ENCODE measurements at regions not wholly inside any gene's neighbourhood (a gene's known extent, or its start where the extent isn't known, plus 50 kb on each side); places are given as distances from the start of the nearest gene placed in this dataset.

- DNase-seq (ENCODE audit: low read depth) (no peak), FAIRE-seq (no peak)
- Histone ChIP-seq H3K4me1 (ENCODE audit: insufficient read depth, low read length) (no peaks in the 10 kb centered on the region), H3K79me2 (ENCODE audit: insufficient read depth, low read length) (no peaks in the 10 kb centered on the region), H3K4me2 (ENCODE audit: low read length) (no peak overlapping the region), H2AFZ (ENCODE audit: low read depth, low read length) (no peak overlapping the region), H3K27ac (ENCODE audit: low read depth, low read length) (no peak overlapping the region), H3K36me3 (ENCODE audit: insufficient read depth, low read length) (no peaks in the 10 kb centered on the region), H4K20me1 (ENCODE audit: insufficient read depth, low read length) (no peaks in the 10 kb centered on the region), H3K4me3 (ENCODE audit: insufficient read depth, low read depth, low read length) (no peak overlapping the region), H3K9ac (ENCODE audit: low read length) (no peak overlapping the region), H3K9me3 (ENCODE audit: insufficient read depth, low read depth, low read length) (no peaks in the 10 kb centered on the region), H3K27me3 (ENCODE audit: insufficient read depth, low read length) (peaks cover 3% of the 10 kb centered on the region)
- Mint-ChIP-seq H3K9me3 (ENCODE audit: unreplicated experiment) (no peaks in the 10 kb centered on the region), H3K4me1 (ENCODE audit: low read depth, unreplicated experiment) (peaks cover 17% of the 10 kb centered on the region), H3K4me3 (ENCODE audit: unreplicated experiment) (no peak overlapping the region), H3K36me3 (ENCODE audit: low read depth, unreplicated experiment) (no peaks in the 10 kb centered on the region), H3K27ac (ENCODE audit: unreplicated experiment) (no peak overlapping the region), H3K27me3 (ENCODE audit: low read depth, unreplicated experiment) (no peaks in the 10 kb centered on the region)
- TF ChIP-seq CTCF (IDR thresholded peaks at IDR 0.05; ENCODE audit: insufficient read depth, low read depth, low read length) (no peak), EZH2 (IDR thresholded peaks at IDR 0.05; ENCODE audit: insufficient read depth, low read length) (no peak)
These were observed 84.8 kb upstream of the ITGA1 start for GRCh38 chr5:52702877-52703276.

DNA sequence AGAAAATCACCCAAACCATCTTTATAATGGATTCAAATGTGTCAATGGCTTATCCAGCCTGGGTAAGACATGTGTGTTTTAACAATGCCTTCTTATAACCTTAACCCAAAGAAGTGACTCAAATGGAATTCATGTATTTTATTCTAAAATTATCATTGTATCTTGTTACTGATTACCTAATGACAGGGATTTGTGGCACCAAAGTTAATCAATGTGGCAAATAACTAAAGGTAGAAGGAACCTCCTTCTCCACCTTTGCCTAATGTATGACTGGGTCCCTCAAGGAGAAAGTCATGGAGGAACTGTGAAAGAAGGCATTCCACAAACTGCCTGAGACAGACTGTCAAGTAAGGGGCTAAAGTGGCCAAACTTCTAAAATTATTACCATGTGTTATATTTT lies 84.4 kb upstream of the ITGA1 start:
- no peaks in the 10 kb centered on the region for H3K27me3 Mint-ChIP-seq (ENCODE audit: low read depth, unreplicated experiment)
- no peak overlapping the region for H3K4me2 ChIP-seq (ENCODE audit: low read length)

DNA sequence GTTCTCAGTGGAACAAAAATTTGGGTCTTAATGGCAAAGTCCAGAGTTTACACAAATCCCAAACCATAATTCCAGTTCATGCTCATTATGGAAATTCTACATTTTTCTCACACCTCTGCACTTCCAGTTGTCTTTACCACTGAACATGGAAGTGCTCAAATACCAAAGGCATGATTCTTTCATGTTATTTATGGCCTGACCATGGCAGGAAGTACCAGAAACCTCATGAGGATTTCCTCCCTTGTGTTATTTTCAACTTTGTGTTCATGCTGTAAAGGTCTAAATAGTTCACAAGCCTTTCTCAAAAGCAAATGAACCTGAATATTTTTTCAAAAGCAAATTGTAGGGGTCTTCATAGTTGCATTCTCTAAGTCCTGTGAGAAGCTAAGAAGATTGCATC lies 82.0 kb upstream of the ITGA1 start:
- H2AFZ ChIP-seq (ENCODE audit: low read depth, low read length): no peak overlapping the region
- Mint-ChIP-seq H3K9me3 (ENCODE audit: unreplicated experiment) (no peaks in the 10 kb centered on the region), H3K27ac (ENCODE audit: unreplicated experiment) (peak overlapping the region; percentile 13), H3K27me3 (ENCODE audit: low read depth, unreplicated experiment) (no peaks in the 10 kb centered on the region), H3K4me1 (ENCODE audit: low read depth, unreplicated experiment) (peaks cover 38% of the 10 kb centered on the region), H3K4me3 (ENCODE audit: unreplicated experiment) (no peak overlapping the region), H3K36me3 (ENCODE audit: low read depth, unreplicated experiment) (no peaks in the 10 kb centered on the region)
- no peak overlapping the region for H3K27ac ChIP-seq (ENCODE audit: low read depth, low read length)
- FAIRE-seq: peak; percentile 80
- H3K9me3 ChIP-seq (ENCODE audit: insufficient read depth, low read depth, low read length): no peaks in the 10 kb centered on the region
- peaks cover 3% of the 10 kb centered on the region for H3K27me3 ChIP-seq (ENCODE audit: insufficient read depth, low read length)
- H3K79me2 ChIP-seq (ENCODE audit: insufficient read depth, low read length): no peaks in the 10 kb centered on the region
- peaks cover 14% of the 10 kb centered on the region for H3K4me1 ChIP-seq (ENCODE audit: insufficient read depth, low read length)
- no peak overlapping the region for H3K4me3 ChIP-seq (ENCODE audit: insufficient read depth, low read depth, low read length)
- no peak overlapping the region for H3K9ac ChIP-seq (ENCODE audit: low read length)
- no peaks in the 10 kb centered on the region for H3K36me3 ChIP-seq (ENCODE audit: insufficient read depth, low read length)
- TF ChIP-seq EZH2 (IDR thresholded peaks at IDR 0.05; ENCODE audit: insufficient read depth, low read length) (no peak), CTCF (IDR thresholded peaks at IDR 0.05; ENCODE audit: insufficient read depth, low read depth, low read length) (no peak)
- H4K20me1 ChIP-seq (ENCODE audit: insufficient read depth, low read length): no peaks in the 10 kb centered on the region
- no peak overlapping the region for H3K4me2 ChIP-seq (ENCODE audit: low read length)
- DNase-seq (ENCODE audit: low read depth): no peak

More for the DNA sequence above, 84.4 kb upstream of the ITGA1 start:
- no peak for TF ChIP-seq CTCF (IDR thresholded peaks at IDR 0.05; ENCODE audit: insufficient read depth, low read depth, low read length)
- Histone ChIP-seq H3K27ac (ENCODE audit: low read depth, low read length) (no peak overlapping the region), H3K36me3 (ENCODE audit: insufficient read depth, low read length) (no peaks in the 10 kb centered on the region), H4K20me1 (ENCODE audit: insufficient read depth, low read length) (no peaks in the 10 kb centered on the region), H3K79me2 (ENCODE audit: insufficient read depth, low read length) (no peaks in the 10 kb centered on the region), H3K9ac (ENCODE audit: low read length) (no peak overlapping the region), H3K4me3 (ENCODE audit: insufficient read depth, low read depth, low read length) (no peak overlapping the region), H3K9me3 (ENCODE audit: insufficient read depth, low read depth, low read length) (no peaks in the 10 kb centered on the region), H3K27me3 (ENCODE audit: insufficient read depth, low read length) (peaks cover 3% of the 10 kb centered on the region), H3K4me1 (ENCODE audit: insufficient read depth, low read length) (no peaks in the 10 kb centered on the region), H2AFZ (ENCODE audit: low read depth, low read length) (no peak overlapping the region)
- Mint-ChIP-seq H3K4me1 (ENCODE audit: low read depth, unreplicated experiment) (peaks cover 21% of the 10 kb centered on the region), H3K9me3 (ENCODE audit: unreplicated experiment) (no peaks in the 10 kb centered on the region), H3K36me3 (ENCODE audit: low read depth, unreplicated experiment) (no peaks in the 10 kb centered on the region), H3K4me3 (ENCODE audit: unreplicated experiment) (no peak overlapping the region), H3K27ac (ENCODE audit: unreplicated experiment) (no peak overlapping the region)
- FAIRE-seq (no peak), DNase-seq (ENCODE audit: low read depth) (no peak)
